Upper lobe of left lung (tissue), 6 donors: ENCODE measurements at regions not wholly inside any gene's neighbourhood (a gene's known extent, or its start where the extent isn't known, plus 50 kb on each side); places are given as distances from the start of the nearest gene placed in this dataset.

Experiments
- ATAC-seq, 2 donors: fragments of 200-7000 bp; cut with Tn5 transposase; one replicate each; pipeline ENCODE4 v1.9.1; 2022; ENCODE audit warnings: mild to moderate bottlenecking in 2 of 2, moderate library complexity in 2 of 2; ENCODE audit not compliant: low FRiP score in 2 of 2
- DNase-seq, 2 donors: peaks; one replicate each; pipeline ENCODE4 v3.0.0-alpha.2; 2019 to 2020
- H3K27ac ChIP-seq, 4 donors: fragments of 200-600 bp; sonication (generic); one replicate each; pipeline ENCODE4 v1.5.1; 2016 to 2019
- H3K27me3 ChIP-seq, 4 donors: fragments of 200-600 bp; sonication (generic); one replicate each; pipeline ENCODE4 v1.5.1; 2017 to 2019
- H3K36me3 ChIP-seq, 4 donors: fragments of 200-600 bp; sonication (generic); one replicate each; pipeline ENCODE4 v1.5.1; 2016 to 2019
- H3K4me1 ChIP-seq, 4 donors: fragments of 200-600 bp; sonication (generic); one replicate each; pipeline ENCODE4 v1.5.1; 2018 to 2019
- H3K4me3 ChIP-seq, 4 donors: fragments of 200-600 bp; sonication (generic); one replicate each; pipeline ENCODE4 v1.5.1; 2017 to 2019; ENCODE audit warnings: mild to moderate bottlenecking in 2 of 4, moderate library complexity in 1 of 4
- H3K9me3 ChIP-seq, 4 donors: fragments of 200-600 bp; sonication (generic); one replicate each; pipeline ENCODE4 v1.5.1; 2018 to 2019
- CTCF ChIP-seq, 6 experiments: fragments of 450-650 bp in 4 of 6; fragments of 200-600 bp in 2 of 6; sonication (generic) in 2 of 6; IDR thresholded peaks; one replicate each; pipeline ENCODE4 v1.5.1; 2016 to 2019; ENCODE audit warnings: antibody characterized with exemption in 6 of 6
- EP300 ChIP-seq, 4 donors: sonication (generic); formaldehyde crosslinking; IDR thresholded peaks; one replicate each; pipeline ENCODE4 v1.5.1; 2017; ENCODE audit warnings: antibody characterized with exemption in 4 of 4, control low read depth in 2 of 4
- POLR2A ChIP-seq, 4 donors: fragments of 450-650 bp; IDR thresholded peaks; one replicate each; pipeline ENCODE4 v1.5.1; 2016 to 2017; ENCODE audit warnings: antibody characterized with exemption in 4 of 4, mild to moderate bottlenecking in 2 of 4
- POLR2AphosphoS5 ChIP-seq, 2 donors: sonication (generic); formaldehyde crosslinking; IDR thresholded peaks; one replicate each; pipeline ENCODE4 v1.5.1; 2017; ENCODE audit warnings: antibody characterized with exemption in 2 of 2
- WGBS, 2 donors: methylation state at CpG; one replicate each; pipeline ENCODE4 v1.1.5; 2017 to 2018; 5-methylcytosine and 5-hydroxymethylcytosine counted together
- donor health status: DM: no; HTN: no; CAD: no; lungs with moderate emphysema.
- donor health status: DM: no; HTN: yes; CAD: no; lungs with severe emphysema.

GRCh38 chr14:98555440-98555839 lies 716.6 kb downstream of the BCL11B start:
- Histone ChIP-seq H3K27me3 (no peaks in the 10 kb centered on the region), H3K4me1 (no peaks in the 10 kb centered on the region), H3K27ac (no peak overlapping the region), H3K4me3 (no peak overlapping the region), H3K9me3 (no peaks in the 10 kb centered on the region), H3K36me3 (no peaks in the 10 kb centered on the region)
- no peak for DNase-seq
- 83 to 88% methylated on average over 1 of the region's 1 CpG for WGBS, 2 donors
- TF ChIP-seq POLR2AphosphoS5 (IDR thresholded peaks at IDR 0.05) (no peak), EP300 (IDR thresholded peaks at IDR 0.05) (no peak), CTCF (IDR thresholded peaks at IDR 0.05) (no peak), POLR2A (IDR thresholded peaks at IDR 0.05) (no peak)
- no peak for ATAC-seq

- DNase-seq = no peak
- Histone ChIP-seq H3K27ac (no peak overlapping the region), H3K36me3 (no peaks in the 10 kb centered on the region), H3K4me3 (no peak overlapping the region), H3K9me3 (no peaks in the 10 kb centered on the region), H3K4me1 (no peaks in the 10 kb centered on the region), H3K27me3 (no peaks in the 10 kb centered on the region)
- no peak for ATAC-seq
- TF ChIP-seq POLR2A (IDR thresholded peaks at IDR 0.05) = no peak
- no peak for TF ChIP-seq POLR2AphosphoS5 (IDR thresholded peaks at IDR 0.05)
- TF ChIP-seq EP300 (IDR thresholded peaks at IDR 0.05) = no peak
- no peak for TF ChIP-seq CTCF (IDR thresholded peaks at IDR 0.05)
- WGBS, 2 donors = 36 to 37% methylated on average over 5 of the region's 5 CpGs
Observed at GRCh38 chr14:98564006-98564405, 708.0 kb downstream of the BCL11B start.

GRCh38 chr14:98564541-98564940 lies 707.5 kb downstream of the BCL11B start:
- no peak for ATAC-seq
- H3K4me3 ChIP-seq = no peak overlapping the region
- DNase-seq = no peak
- H3K9me3 ChIP-seq = no peaks in the 10 kb centered on the region
- no peaks in the 10 kb centered on the region for H3K27me3 ChIP-seq
- no peaks in the 10 kb centered on the region for H3K36me3 ChIP-seq
- no peak overlapping the region for H3K27ac ChIP-seq
- TF ChIP-seq EP300 (IDR thresholded peaks at IDR 0.05) = no peak
- no peak for TF ChIP-seq POLR2A (IDR thresholded peaks at IDR 0.05)
- no peak for TF ChIP-seq POLR2AphosphoS5 (IDR thresholded peaks at IDR 0.05)
- no peak for TF ChIP-seq CTCF (IDR thresholded peaks at IDR 0.05)
- no peaks in the 10 kb centered on the region for H3K4me1 ChIP-seq

- Histone ChIP-seq H3K4me3 (no peak overlapping the region), H3K9me3 (peaks cover 0 to 4% (median 0%) of the 10 kb centered on the region in 4 donors), H3K27ac (no peak overlapping the region), H3K4me1 (no peaks in the 10 kb centered on the region), H3K27me3 (no peaks in the 10 kb centered on the region), H3K36me3 (no peaks in the 10 kb centered on the region)
- ATAC-seq (no peak), DNase-seq (no peak)
- 82 to 87% methylated on average over 2 of the region's 2 CpGs for WGBS, 2 donors
- TF ChIP-seq CTCF (IDR thresholded peaks at IDR 0.05) (no peak), EP300 (IDR thresholded peaks at IDR 0.05) (no peak), POLR2A (IDR thresholded peaks at IDR 0.05) (no peak), POLR2AphosphoS5 (IDR thresholded peaks at IDR 0.05) (no peak)
Observed at GRCh38 chr14:98571104-98571503, 700.9 kb downstream of the BCL11B start.

- Histone ChIP-seq H3K9me3 (peaks cover 0 to 4% (median 0%) of the 10 kb centered on the region in 4 donors), H3K36me3 (no peaks in the 10 kb centered on the region), H3K4me1 (no peaks in the 10 kb centered on the region), H3K4me3 (no peak overlapping the region), H3K27me3 (no peaks in the 10 kb centered on the region), H3K27ac (no peak overlapping the region)
- no peak for TF ChIP-seq POLR2AphosphoS5 (IDR thresholded peaks at IDR 0.05)
- no peak for TF ChIP-seq POLR2A (IDR thresholded peaks at IDR 0.05)
- 68 to 73% methylated on average over 2 of the region's 2 CpGs for WGBS, 2 donors
- no peak for DNase-seq
- ATAC-seq = no peak
Observed at GRCh38 chr14:98573082-98573481, 698.9 kb downstream of the BCL11B start.
